ENCODE measurements at regions not wholly inside any gene's neighbourhood (a gene's known extent, or its start where the extent isn't known, plus 50 kb on each side); places are given as distances from the start of the nearest gene placed in this dataset.

- TF ChIP-seq, protein P1, sequence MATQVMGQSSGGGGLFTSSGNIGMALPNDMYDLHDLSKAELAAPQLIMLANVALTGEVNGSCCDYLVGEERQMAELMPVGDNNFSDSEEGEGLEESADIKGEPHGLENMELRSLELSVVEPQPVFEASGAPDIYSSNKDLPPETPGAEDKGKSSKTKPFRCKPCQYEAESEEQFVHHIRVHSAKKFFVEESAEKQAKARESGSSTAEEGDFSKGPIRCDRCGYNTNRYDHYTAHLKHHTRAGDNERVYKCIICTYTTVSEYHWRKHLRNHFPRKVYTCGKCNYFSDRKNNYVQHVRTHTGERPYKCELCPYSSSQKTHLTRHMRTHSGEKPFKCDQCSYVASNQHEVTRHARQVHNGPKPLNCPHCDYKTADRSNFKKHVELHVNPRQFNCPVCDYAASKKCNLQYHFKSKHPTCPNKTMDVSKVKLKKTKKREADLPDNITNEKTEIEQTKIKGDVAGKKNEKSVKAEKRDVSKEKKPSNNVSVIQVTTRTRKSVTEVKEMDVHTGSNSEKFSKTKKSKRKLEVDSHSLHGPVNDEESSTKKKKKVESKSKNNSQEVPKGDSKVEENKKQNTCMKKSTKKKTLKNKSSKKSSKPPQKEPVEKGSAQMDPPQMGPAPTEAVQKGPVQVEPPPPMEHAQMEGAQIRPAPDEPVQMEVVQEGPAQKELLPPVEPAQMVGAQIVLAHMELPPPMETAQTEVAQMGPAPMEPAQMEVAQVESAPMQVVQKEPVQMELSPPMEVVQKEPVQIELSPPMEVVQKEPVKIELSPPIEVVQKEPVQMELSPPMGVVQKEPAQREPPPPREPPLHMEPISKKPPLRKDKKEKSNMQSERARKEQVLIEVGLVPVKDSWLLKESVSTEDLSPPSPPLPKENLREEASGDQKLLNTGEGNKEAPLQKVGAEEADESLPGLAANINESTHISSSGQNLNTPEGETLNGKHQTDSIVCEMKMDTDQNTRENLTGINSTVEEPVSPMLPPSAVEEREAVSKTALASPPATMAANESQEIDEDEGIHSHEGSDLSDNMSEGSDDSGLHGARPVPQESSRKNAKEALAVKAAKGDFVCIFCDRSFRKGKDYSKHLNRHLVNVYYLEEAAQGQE (IDR thresholded peaks at IDR 0.05; ENCODE audit: insufficient read depth in 1 of 2, low read depth in 2 of 2, low read length in 2 of 2) = no peak
- no peak for TF ChIP-seq POLR2AphosphoS5 (IDR thresholded peaks at IDR 0.05; ENCODE audit: low read depth, low read length)
These were observed 438.6 kb downstream of the OMA1 start for GRCh38 chr1:58107943-58108342.
